ENCODE measurements at regions not wholly inside any gene's neighbourhood (a gene's known extent, or its start where the extent isn't known, plus 50 kb on each side); places are given as distances from the start of the nearest gene placed in this dataset.

DNA sequence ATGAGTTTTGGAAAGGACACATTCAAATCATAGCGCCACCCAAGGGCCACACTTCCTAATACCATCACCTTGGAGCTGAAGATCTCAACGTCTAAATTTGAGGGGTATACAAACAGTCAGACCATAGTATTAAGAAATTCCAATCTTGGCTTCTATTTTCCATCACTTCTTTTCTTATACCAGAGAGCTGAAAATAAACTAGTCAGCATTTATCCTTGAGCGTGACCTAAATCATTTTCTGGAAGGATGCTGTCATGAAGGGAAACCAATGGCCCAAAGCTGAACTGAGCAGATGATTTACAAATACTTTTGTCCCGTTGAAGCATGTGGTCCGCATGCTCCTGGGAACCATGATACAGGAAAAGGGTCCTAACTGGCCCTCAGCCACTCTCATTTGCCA is 921.9 kb downstream of the CCSER2 start:
- no peak for ATAC-seq
- H3K4me3 ChIP-seq: no peak overlapping the region
- H3K27ac ChIP-seq (ENCODE audit: extremely low read depth, low read depth, low read length): no peak overlapping the region
- no peak overlapping the region for H2AFZ ChIP-seq (ENCODE audit: low read depth, low read length)
- H3K9me3 ChIP-seq (replicated peaks; ENCODE audit: control insufficient read depth, insufficient read depth, low read depth, low read length): no peaks in the 10 kb centered on the region
- no peak overlapping the region for H3K9ac ChIP-seq (ENCODE audit: insufficient read depth in 1 of 2, low read depth in 2 of 2, low read length in 2 of 2)
- in situ Hi-C loops (cut with MboI): no loop called here
- no peaks in the 10 kb centered on the region for H3K9me1 ChIP-seq (ENCODE audit: control insufficient read depth, insufficient read depth, low read length)
- H3K79me2 ChIP-seq (ENCODE audit: control insufficient read depth, insufficient read depth, low read length): no peaks in the 10 kb centered on the region
- no peak for FAIRE-seq
- no peaks in the 10 kb centered on the region for H4K20me1 ChIP-seq (replicated peaks; ENCODE audit: control insufficient read depth, insufficient read depth, low read length)
- no peaks in the 10 kb centered on the region for H3K4me1 ChIP-seq (replicated peaks in 1 of 2; ENCODE audit: control insufficient read depth in 2 of 2, insufficient read depth in 2 of 2, low read length in 2 of 2)
- TF ChIP-seq KAT2B (IDR thresholded peaks at IDR 0.05; ENCODE audit: low read depth, low read length): no peak
- peak; percentile 33; the same call in 1 of the 2 replicates for TF ChIP-seq MAFG (tag; conservative IDR thresholded peaks at IDR 0.05)
- TF ChIP-seq MECOM (CRISPR knock-in tag; IDR thresholded peaks at IDR 0.05): no peak
- no peak for TF ChIP-seq NELFE (IDR thresholded peaks at IDR 0.05; ENCODE audit: insufficient read depth, insufficient read length)
- TF ChIP-seq MAFF (IDR thresholded peaks at IDR 0.05; ENCODE audit: low read length): peak; percentile 28; the same call in 1 of the 2 replicates
- no peak for TF ChIP-seq TEAD1 (CRISPR knock-in tag; IDR thresholded peaks at IDR 0.05)
- TF ChIP-seq ZNF316 (IDR thresholded peaks at IDR 0.05): peak; percentile 63
- 1% methylated on average over 5 of the region's 5 CpGs for WGBS (ENCODE audit: insufficient coverage, low coverage, missing lambda C conversion rate)
- ChIA-PET POLR2A (no interaction called here), CTCF (ENCODE audit: low intra/inter-chr PET ratio) (no interaction called here)
- no peaks in the 10 kb centered on the region for H3K36me3 ChIP-seq (ENCODE audit: control insufficient read depth, insufficient read depth, low read length)
- H3K27me3 ChIP-seq (ENCODE audit: control insufficient read depth in 2 of 2, insufficient read depth in 2 of 2, low read length in 2 of 2): no peaks in the 10 kb centered on the region
- BruUV-seq (replicated peaks): no TSS peak
- DNase-seq (ENCODE audit: extremely low read depth in 1 of 4, low spot score in 3 of 4): no peak
- intact Hi-C loops (cut with micrococcal nuclease): no loop called here
- no peak overlapping the region for H3K4me2 ChIP-seq (ENCODE audit: insufficient read depth, low read length)

- WGBS (ENCODE audit: insufficient coverage, low coverage, missing lambda C conversion rate): 0% methylated on average over 5 of the region's 5 CpGs
Measured at GRCh38 chr10:85256481-85256880, 928.1 kb downstream of the CCSER2 start.

More at GRCh38 chr10:85256481-85256880, 928.1 kb downstream of the CCSER2 start:
- CTCF ChIA-PET (ENCODE audit: low intra/inter-chr PET ratio): no interaction called here
- DNase-seq (ENCODE audit: extremely low read depth in 1 of 4, low spot score in 3 of 4) (no peak), ATAC-seq (no peak), FAIRE-seq (no peak)
- Histone ChIP-seq H3K9me1 (ENCODE audit: control insufficient read depth, insufficient read depth, low read length) (no peaks in the 10 kb centered on the region), H3K9ac (ENCODE audit: insufficient read depth in 1 of 2, low read depth in 2 of 2, low read length in 2 of 2) (no peak overlapping the region), H3K27ac (ENCODE audit: extremely low read depth, low read depth, low read length) (no peak overlapping the region), H2AFZ (ENCODE audit: low read depth, low read length) (no peak overlapping the region), H3K79me2 (ENCODE audit: control insufficient read depth, insufficient read depth, low read length) (no peaks in the 10 kb centered on the region), H3K4me3 (no peak overlapping the region), H3K36me3 (ENCODE audit: control insufficient read depth, insufficient read depth, low read length) (no peaks in the 10 kb centered on the region), H3K4me2 (ENCODE audit: insufficient read depth, low read length) (no peak overlapping the region), H3K4me1 (replicated peaks in 1 of 2; ENCODE audit: control insufficient read depth in 2 of 2, insufficient read depth in 2 of 2, low read length in 2 of 2) (no peaks in the 10 kb centered on the region), H4K20me1 (replicated peaks; ENCODE audit: control insufficient read depth, insufficient read depth, low read length) (no peaks in the 10 kb centered on the region), H3K27me3 (ENCODE audit: control insufficient read depth in 2 of 2, insufficient read depth in 2 of 2, low read length in 2 of 2) (no peaks in the 10 kb centered on the region), H3K9me3 (replicated peaks; ENCODE audit: control insufficient read depth, insufficient read depth, low read depth, low read length) (peaks cover under 1% of the 10 kb centered on the region)
- POLR2A ChIA-PET: no interaction called here
- in situ Hi-C loops (cut with MboI): no loop called here
- intact Hi-C loops (cut with micrococcal nuclease): no loop called here
- no peak for TF ChIP-seq TAL1 (IDR thresholded peaks at IDR 0.05)
- no peak for TF ChIP-seq ZKSCAN3 (CRISPR knock-in tag; IDR thresholded peaks at IDR 0.05)
- BruUV-seq (replicated peaks): no TSS peak

Data from K562 (cell line).